Glomerular visceral epithelial cell (primary cell): ENCODE measurements at regions not wholly inside any gene's neighbourhood (a gene's known extent, or its start where the extent isn't known, plus 50 kb on each side); places are given as distances from the start of the nearest gene placed in this dataset.
A peak's percentile ranks its signal among the peaks of the same experiment; 100 is the strongest.

Source experiments
- DNase-seq: peaks from one replicate; pipeline ENCODE4 v3.0.0-alpha.2; 2016; ENCODE audit errors: extremely low spot score

- DNase-seq = peak; percentile 51
Observed at GRCh38 chr19:29263305-29264135, 50.6 kb upstream of the UQCRFS1 start.

- no peak for DNase-seq
Observed at GRCh38 chr19:29264897-29265296, 51.9 kb upstream of the UQCRFS1 start.

DNA sequence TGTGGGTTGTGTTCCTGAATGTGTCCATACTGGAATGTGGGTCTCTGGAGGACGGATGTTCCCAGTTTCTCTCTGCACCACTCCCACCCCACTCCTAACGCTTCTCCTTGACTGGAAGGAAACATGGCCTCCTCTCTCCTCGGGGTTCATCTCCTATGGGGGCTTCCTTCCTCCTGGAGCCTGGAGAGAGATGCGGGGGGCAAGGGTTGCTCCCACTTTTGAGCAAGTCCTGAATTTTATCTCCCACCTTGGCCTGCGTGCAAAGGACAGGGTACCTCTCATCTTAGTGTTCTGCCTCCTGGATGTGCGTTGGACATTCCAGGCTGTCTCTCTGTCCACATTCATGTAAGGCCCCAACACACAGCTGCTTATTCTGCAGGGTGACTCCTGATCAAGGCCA, 52.5 kb upstream of the UQCRFS1 start:
- no peak for DNase-seq

- DNase-seq = no peak
Observed at GRCh38 chr19:29266001-29266400, 53.0 kb upstream of the UQCRFS1 start.

DNA sequence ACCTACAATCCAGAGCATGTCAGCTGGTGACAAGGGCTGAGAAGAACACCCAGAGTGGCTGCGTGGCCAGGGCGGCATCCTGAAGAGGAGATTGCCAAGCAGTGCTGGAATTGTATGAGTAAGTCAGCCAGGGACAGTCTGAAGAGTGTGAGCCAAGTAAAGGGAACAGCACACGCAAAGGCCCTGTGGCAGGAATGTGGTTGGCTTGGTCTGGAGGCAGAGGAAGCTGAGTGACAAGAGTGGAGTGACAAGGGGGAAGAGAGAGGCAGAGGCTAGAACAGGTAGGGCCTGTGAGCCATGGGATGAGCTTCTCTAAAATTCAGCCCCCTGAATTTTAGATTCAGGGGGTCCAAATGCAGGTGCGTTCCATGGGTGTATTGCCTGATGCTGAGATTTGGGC, 53.7 kb upstream of the UQCRFS1 start:
- no peak for DNase-seq

DNA sequence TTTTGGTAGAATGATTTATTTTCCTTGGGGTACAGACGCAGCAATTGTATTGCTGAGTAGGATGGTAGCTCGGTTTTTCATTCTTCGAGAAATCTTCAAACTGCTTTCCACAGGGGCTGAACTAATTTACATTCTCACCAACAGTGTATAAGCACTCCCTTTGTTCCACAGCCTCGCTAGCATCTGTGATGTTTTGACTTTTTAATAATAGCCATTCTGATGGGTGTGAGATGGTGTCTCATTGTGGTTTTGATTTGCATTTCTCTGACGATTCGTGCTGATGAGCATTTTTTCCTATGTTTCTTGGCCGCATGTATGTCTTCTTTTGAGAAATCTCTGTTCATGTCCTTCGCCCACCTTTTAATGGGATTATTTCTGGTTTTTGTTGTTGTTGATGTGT, 54.8 kb upstream of the UQCRFS1 start:
- no peak for DNase-seq

DNA sequence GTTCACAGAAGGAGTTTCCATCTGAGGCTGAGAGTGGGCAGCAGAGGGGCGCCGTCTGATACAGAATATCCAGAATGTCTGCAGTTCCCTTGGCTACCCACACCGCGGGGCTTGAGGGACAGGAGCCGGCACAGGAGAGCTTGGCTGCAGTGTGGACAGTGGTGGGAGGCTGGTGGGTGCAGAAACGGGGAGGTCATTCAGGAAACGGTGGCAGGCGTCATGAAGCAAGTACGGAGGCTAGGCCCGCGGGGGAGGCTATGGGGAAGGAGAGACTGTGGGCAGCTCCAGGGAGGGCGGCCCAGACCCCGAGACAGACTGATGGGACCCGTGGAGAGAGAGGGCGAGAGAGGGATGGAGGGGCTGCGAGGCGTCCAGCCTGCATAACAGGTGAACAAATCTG, 55.2 kb upstream of the UQCRFS1 start:
- DNase-seq = no peak

GRCh38 chr19:29268721-29269393, 55.9 kb upstream of the UQCRFS1 start:
- DNase-seq = no peak

GRCh38 chr19:29269641-29270040, 56.7 kb upstream of the UQCRFS1 start:
- no peak for DNase-seq

DNA sequence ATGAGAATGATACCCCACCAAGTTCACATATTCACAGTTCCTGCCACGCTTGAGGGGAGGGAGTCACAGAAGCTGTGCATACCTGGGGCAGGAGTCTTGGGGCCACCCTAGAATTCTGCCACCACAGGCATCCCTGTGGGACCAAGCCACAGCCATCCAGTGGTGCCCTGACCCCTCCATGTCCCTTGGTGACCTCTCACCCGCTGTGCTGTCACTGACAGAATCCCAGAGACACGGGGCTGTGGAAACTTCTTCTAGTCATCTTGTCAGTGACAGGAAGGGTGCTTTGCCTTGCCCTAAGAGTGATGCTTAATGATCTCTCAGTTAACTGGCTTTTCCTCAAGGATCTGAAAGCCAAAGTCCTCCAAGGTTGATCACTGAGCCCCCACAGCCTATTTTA, 58.4 kb upstream of the UQCRFS1 start:
- no peak for DNase-seq

GRCh38 chr19:29271911-29272310, 59.0 kb upstream of the UQCRFS1 start:
- DNase-seq = no peak

GRCh38 chr19:29273000-29273640, 60.2 kb upstream of the UQCRFS1 start:
- DNase-seq = no peak

GRCh38 chr19:29275266-29275665, 62.3 kb upstream of the UQCRFS1 start:
- DNase-seq = no peak

DNA sequence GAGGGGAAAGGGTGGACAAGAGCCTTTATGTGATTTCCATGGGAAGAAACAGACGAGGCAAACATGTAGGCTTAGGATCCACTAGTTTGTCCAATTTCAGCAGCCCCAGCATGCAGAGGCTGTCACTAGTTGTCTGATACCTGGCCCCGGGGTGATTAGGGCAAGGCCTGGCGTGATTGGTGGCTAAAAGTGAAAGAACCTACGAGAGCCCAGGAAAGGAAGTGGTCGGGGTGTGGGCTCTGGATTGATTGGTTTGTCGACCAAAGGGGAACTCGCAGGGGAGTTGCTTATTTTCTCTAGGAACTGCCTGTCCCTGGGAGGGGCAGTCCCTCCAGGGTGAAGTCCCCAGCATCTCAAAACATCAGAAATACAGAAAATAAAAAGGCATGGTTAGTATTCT, 64.2 kb upstream of the UQCRFS1 start:
- DNase-seq = peak; percentile 57

DNA sequence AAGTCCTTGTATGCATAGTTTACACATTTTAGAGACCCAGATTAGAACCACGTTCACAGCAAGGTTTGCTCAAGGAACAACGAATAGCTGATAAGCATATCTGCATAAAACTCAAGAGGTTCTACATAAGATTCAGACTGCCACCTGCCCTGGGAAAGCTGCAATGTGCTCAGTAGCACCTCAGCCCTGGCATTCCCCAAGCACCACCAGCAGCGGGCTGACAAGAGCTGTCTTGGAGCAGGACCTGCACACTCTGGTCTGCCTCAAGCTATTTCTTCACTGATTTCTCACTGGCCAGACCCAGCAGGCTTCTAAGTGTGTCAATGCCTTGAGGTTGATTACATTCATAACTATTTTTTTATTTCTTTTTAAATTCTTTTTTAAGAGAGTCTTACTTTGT, 65.8 kb upstream of the UQCRFS1 start:
- no peak for DNase-seq

DNA sequence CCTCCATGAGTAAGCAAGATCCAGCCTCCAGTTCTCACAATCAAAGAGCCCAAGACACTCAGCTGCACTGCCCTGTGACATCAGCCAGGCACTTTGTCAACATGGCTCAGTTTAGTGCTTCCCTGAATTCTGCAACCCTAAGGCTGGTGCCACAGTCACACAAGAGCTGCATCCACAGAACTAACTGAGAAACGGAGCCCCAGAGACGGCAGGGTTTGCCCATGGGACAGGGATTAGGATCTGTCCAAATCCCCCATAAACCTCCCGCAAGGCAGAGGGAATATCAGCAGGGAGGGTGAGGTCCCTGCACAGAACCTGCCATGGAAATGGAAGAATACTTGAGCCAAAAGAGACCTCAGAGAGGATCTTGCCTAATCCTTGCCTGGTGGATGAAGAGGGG, 70.4 kb upstream of the UQCRFS1 start:
- DNase-seq = no peak

DNA sequence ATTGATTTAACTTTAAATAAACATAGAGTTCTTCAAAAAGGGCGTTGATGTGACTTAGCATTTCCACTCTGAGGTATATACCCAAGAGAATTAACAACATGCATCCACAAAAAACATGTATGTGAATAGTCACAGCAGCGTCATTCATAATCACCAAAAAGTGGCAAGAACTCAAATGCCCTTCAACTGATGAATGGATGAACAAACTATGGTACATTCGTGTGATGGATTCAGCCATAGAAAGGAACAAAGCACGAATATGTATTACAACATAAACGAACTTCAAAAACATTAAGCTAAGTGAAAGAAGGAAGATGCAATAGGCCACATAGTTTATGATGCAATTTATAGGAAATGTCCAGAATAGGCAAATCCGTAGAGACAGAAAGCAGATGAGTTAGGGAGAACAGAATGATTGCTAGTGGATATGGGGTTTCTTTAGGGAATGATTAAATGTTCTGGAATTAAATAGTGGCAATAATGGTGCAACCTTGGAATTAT, 72.3 kb upstream of the UQCRFS1 start:
- DNase-seq = no peak

DNA sequence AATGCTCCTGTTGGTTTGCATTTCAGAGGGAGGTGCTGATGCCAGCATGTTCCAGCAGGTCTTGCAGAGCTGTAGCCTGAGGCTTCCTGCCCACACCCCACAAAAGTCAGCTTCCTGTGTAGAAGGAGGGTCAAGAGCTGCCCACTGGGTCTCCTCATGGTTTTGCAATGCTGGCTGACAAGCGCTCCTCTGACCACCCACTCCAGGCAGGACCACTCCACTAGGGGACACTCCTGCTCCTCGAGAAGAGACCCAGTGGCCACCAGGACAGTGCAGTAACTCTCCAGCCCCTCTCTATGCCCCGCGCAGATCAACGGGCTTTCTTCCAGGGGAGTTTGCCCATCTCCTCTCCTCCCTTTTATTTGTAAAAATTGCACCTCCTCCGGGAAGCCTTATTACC, 72.9 kb upstream of the UQCRFS1 start:
- no peak for DNase-seq

DNA sequence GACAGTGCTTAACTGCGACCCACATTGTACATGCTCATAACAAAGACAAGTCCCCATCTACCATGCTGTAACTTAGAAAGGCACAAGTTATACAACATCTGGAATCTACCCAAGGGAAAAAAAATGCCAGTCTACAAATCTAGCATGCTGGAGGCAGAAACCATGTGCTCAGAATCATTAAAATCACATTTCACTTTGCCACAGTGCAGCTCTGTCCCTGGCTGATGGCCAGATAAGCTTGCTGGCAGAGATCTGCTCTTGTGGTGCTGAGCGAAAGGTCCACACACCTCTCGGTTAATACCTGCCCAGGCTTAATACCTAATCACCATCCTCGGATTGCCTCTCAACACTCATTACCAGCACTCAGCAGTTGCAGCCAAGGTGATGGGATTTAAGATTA, 74.1 kb upstream of the UQCRFS1 start:
- DNase-seq = no peak

GRCh38 chr19:29288256-29288655, 75.3 kb upstream of the UQCRFS1 start:
- DNase-seq = no peak

DNA sequence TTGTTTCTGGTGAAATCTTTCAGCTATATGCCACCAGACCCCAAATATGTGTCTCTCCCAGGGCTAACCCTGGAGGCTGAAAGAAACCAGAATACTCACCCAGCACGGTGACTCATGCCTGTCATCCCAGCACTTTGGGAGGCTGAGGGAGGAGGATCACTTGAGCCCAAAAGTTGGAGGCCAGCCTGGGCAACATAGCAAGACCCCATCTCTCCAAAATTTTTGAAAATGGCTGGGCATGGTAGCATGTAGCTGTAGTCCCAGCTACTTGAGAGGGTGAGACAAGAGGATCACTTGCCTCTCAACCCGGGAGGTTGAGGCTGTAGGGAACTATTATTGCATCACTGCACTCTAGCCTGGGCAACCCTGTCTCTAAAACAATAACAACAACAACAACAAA, 76.1 kb upstream of the UQCRFS1 start:
- DNase-seq = no peak

DNA sequence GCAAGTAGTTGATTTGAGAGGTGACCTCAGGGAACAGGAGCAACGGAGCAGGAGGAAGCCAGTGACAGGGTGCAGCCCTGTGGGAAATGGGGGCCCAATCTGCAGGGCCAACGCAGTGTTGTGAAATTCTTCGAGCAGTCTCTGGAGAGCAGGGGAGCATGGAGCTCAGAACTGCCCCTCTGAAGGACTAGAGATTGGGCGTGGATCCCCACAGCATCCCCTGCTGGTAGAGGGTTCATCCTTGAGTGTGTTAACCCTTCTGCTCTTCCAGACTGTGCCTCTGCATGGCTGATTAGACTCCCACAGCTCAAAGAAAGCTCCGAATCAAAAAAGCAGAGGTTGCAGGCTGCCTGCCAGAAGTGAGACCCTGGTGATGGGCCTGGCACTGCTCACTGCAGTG, 77.9 kb upstream of the UQCRFS1 start:
- DNase-seq = no peak

GRCh38 chr19:29292153-29292552, 79.2 kb upstream of the UQCRFS1 start:
- DNase-seq = no peak
